ENCODE measurements at regions not wholly inside any gene's neighbourhood (a gene's known extent, or its start where the extent isn't known, plus 50 kb on each side); places are given as distances from the start of the nearest gene placed in this dataset.

DNA sequence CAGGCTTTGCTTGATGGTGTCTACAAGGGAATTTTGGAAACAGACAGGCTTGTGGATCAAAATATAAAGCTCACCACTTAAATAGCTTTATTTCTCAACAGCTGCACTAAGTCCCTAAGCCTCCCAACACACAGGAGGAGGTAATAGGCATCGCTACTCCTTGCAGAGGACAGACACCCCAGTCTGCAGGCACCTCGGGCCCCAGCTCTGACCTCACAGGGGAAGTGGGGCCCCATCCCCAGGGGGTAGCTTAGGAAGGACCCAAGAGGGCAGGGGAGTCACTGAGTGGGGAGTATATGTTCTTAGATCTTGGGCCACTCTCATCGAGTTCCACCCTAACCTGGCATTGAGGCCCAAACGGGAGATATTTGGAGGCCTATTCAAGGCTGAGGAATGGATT, 66.7 kb upstream of the XPA start:
- no peak for DNase-seq (ENCODE audit: low read depth)
- TF ChIP-seq, protein P1, sequence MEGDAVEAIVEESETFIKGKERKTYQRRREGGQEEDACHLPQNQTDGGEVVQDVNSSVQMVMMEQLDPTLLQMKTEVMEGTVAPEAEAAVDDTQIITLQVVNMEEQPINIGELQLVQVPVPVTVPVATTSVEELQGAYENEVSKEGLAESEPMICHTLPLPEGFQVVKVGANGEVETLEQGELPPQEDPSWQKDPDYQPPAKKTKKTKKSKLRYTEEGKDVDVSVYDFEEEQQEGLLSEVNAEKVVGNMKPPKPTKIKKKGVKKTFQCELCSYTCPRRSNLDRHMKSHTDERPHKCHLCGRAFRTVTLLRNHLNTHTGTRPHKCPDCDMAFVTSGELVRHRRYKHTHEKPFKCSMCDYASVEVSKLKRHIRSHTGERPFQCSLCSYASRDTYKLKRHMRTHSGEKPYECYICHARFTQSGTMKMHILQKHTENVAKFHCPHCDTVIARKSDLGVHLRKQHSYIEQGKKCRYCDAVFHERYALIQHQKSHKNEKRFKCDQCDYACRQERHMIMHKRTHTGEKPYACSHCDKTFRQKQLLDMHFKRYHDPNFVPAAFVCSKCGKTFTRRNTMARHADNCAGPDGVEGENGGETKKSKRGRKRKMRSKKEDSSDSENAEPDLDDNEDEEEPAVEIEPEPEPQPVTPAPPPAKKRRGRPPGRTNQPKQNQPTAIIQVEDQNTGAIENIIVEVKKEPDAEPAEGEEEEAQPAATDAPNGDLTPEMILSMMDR (IDR thresholded peaks at IDR 0.05; ENCODE audit: insufficient read depth, low read depth, low read length, missing control alignments) = no peak
- H3K4me3 ChIP-seq (ENCODE audit: low read depth, low read length) = no peak overlapping the region

DNA sequence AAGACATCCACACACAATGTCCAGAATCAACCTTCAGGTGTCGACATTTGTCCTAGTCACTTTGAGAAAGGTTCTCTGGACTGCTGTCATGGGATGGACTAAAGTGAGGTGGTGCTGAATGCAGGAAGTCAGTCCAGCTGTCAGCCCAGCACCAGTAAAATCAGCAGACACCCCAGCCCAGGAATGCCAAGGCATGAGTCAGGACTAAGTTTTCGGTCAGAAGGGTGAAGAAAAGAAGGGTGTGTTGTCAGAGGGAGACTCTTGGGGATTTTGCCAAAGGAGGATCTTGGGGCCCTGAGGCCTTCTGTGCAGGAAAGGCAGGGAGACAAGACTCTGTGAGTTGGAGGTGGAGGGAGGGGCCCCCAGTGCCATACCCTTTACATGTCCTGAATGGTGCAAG, 69.0 kb upstream of the XPA start:
- no peak for DNase-seq (ENCODE audit: low read depth)
- TF ChIP-seq, protein P1 (IDR thresholded peaks at IDR 0.05; ENCODE audit: insufficient read depth, low read depth, low read length, missing control alignments) = no peak
- H3K4me3 ChIP-seq (ENCODE audit: low read depth, low read length) = no peak overlapping the region

DNA sequence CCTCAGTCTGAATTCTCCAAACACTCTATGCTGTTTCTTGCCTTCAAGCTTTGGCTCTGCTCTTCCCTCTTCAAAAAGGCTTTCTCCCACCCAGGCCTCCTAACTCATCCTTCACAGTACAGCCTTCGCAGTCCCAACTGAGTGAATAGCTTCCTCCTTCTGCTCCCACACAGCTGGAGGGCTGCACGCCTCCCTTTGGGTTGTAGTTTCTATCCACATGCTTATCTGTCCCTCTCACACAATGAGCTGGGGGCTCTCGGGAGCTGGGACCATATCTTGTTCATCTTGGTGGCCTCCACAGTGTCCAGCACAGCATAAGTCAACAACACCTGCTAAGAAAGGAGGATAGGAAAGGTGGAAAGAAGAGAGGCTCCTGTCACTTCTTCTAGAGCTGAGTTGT, 69.5 kb upstream of the XPA start:
- TF ChIP-seq, protein P1 (IDR thresholded peaks at IDR 0.05; ENCODE audit: insufficient read depth, low read depth, low read length, missing control alignments) = no peak
- no peak overlapping the region for H3K4me3 ChIP-seq (ENCODE audit: low read depth, low read length)
- no peak for DNase-seq (ENCODE audit: low read depth)

DNA sequence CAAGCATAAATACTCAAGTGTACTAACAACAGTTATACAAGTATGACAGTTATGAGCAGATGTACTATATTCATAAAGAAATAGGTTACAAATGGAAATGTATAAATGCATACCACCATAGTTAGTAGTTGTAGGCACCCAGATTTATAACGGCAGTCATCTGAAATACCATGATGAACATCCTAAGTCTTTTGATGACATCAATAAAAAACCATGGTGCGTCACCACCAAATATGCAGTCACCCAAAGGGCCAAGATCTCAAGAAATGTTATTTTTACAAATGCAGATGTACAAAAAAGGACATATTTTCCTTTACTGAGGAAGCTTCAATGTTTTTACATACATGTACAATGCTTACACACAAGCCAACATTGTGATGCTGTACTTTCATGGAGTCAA, 70.8 kb upstream of the XPA start:
- no peak overlapping the region for H3K4me3 ChIP-seq (ENCODE audit: low read depth, low read length)
- no peak for DNase-seq (ENCODE audit: low read depth)
- TF ChIP-seq, protein P1 (IDR thresholded peaks at IDR 0.05; ENCODE audit: insufficient read depth, low read depth, low read length, missing control alignments) = no peak

DNA sequence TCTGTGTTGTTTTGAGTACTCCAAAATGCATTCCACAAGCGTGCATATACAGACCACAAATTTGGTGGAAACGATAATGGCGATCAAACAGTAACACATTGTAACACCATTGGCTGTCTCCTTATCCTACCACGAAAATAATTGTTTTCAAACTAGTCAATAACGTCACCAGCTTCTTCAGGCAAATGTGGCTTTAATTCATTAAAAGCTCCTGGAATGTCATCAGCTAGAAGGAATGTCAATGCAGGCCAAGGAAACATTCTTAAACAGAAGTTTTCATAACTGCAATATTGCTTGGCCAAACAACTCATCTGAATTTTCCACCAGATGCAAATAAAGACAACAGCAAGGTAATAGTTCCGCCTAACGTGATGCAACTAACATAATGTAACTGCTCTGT, 71.6 kb upstream of the XPA start:
- no peak overlapping the region for H3K4me3 ChIP-seq (ENCODE audit: low read depth, low read length)
- TF ChIP-seq, protein P1 (IDR thresholded peaks at IDR 0.05; ENCODE audit: insufficient read depth, low read depth, low read length, missing control alignments) = no peak
- DNase-seq (ENCODE audit: low read depth) = no peak

DNA sequence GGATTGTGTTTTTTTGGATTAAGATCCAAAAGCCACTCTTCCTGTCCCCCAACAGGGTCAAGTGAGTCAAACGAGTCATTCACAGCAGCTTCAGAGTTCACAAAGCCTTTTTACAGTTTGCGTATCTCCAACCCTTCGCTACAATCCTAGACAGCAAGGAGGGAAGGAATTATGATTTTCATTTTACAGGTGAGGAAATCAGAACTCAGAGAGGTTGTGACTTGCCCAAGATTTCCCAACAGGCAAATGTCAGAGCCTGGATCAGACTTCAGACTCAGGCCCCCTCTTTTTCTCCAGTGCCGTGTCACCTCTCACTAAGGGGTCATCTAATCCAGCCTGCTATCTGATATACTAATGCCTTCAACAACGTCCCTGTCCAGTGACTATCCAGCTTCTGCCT, 72.1 kb upstream of the XPA start:
- no peak for DNase-seq (ENCODE audit: low read depth)
- no peak overlapping the region for H3K4me3 ChIP-seq (ENCODE audit: low read depth, low read length)
- TF ChIP-seq, protein P1 (IDR thresholded peaks at IDR 0.05; ENCODE audit: insufficient read depth, low read depth, low read length, missing control alignments) = no peak

DNA sequence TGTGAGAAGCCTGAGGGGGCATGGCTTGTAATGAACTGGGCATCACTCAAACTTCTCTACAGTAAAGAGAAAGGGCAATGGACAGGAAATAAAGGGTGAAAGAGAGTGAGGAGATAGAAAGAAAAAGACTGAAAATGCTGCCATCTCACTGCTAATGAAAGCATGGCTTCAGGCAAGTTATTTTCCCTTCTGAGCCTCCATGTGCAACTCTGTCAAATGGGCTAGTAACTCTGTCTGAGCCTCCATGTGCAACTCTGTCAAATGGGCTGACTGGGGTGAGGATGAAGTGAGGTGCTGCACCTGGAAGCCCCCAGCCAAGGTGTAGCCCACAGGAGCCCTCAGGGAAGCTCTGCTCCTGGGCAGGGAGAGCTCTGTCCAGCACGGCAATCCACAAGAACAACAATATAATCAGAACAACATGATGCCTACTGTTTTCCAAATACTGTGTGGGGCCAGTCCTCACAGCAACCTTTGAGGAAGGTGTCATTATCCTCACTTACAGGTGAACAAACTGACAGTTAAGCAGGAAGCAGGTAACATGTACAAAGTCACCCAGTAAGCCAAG, 73.8 kb upstream of the XPA start:
- no peak overlapping the region for H3K4me3 ChIP-seq (ENCODE audit: low read depth, low read length)
- DNase-seq (ENCODE audit: low read depth) = no peak
- TF ChIP-seq, protein P1 (IDR thresholded peaks at IDR 0.05; ENCODE audit: insufficient read depth, low read depth, low read length, missing control alignments) = no peak
